BJ (cell line): ENCODE measurements at regions not wholly inside any gene's neighbourhood (a gene's known extent, or its start where the extent isn't known, plus 50 kb on each side); places are given as distances from the start of the nearest gene placed in this dataset.

Experiments used
- CTCF ChIA-PET: fragments of 350-600 bp; formaldehyde crosslinking; extraction: SDS; loops from one replicate; lab custom pipeline; 2021; ENCODE audit warnings: antibody characterized with exemption, inconsistent platforms; lab: Yijun Ruan, JAX
- POLR2A ChIA-PET: fragments of 300-600 bp; sonication (Branson Sonifier 250); formaldehyde crosslinking; extraction: SDS; loops from one replicate; lab custom pipeline; 2021; ENCODE audit warnings: antibody characterized with exemption; lab: Charles Lee
- DNase-seq: peaks from one replicate; pipeline ENCODE4 v3.0.0-alpha.2; 2011; ENCODE audit warnings: low read depth
- H3K27me3 ChIP-seq: 2 replicates; pipeline ENCODE4 v1.6.0; 2011; ENCODE audit warnings: low read length; ENCODE audit not compliant: control insufficient read depth, insufficient read depth
- H3K36me3 ChIP-seq: 2 replicates; pipeline ENCODE4 v1.5.1; 2011; ENCODE audit warnings: low read length; ENCODE audit not compliant: control insufficient read depth, insufficient read depth
- H3K4me3 ChIP-seq: 2 replicates; pipeline ENCODE4 v1.5.1; 2011; ENCODE audit warnings: low read depth, mild to moderate bottlenecking, control low read depth, low read length
- TF ChIP-seq, protein P1 (sequence below): IDR thresholded peaks from 2 replicates; pipeline ENCODE4 v1.5.1; 2011; ENCODE audit warnings: low read depth, mild to moderate bottlenecking, control low read depth, inconsistent platforms, low read length, moderate library complexity; ENCODE audit not compliant: insufficient read depth

DNA sequence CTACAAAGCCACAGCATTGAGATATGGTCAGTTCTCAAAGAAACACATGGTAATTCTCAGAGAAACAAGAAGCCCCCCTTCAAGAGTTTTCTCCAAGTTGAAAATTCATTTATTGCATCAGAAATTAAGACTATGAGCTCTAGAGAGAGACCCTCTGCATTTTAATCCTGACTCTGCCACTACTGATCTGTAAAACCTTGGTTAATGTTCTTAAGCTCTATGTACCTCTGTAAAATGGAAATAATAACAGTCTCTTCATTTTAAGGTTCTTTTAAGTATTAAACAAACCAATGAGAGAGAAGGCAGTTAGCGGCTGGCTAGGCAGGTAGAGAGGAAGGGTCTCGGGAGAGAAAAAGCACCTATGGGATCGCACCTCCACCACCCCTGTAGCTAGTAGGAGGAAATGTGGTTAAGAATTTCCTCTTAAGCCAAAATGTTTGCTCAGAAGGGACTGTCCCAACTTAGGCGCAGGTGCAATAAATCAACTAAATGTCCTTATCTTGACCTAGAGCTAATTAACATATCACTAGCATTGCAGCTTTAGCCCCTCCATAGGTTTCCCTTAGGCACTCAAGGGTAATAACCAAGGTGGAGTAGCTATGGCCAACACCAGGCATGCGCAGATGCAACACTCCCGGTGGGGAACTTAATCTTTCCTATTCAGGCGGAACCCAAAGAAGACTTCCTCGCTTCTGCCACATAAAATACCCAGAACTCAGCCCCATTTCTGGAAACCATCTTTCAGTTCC, 1685.4 kb downstream of the MRPL39 start:
- TF ChIP-seq, protein P1, sequence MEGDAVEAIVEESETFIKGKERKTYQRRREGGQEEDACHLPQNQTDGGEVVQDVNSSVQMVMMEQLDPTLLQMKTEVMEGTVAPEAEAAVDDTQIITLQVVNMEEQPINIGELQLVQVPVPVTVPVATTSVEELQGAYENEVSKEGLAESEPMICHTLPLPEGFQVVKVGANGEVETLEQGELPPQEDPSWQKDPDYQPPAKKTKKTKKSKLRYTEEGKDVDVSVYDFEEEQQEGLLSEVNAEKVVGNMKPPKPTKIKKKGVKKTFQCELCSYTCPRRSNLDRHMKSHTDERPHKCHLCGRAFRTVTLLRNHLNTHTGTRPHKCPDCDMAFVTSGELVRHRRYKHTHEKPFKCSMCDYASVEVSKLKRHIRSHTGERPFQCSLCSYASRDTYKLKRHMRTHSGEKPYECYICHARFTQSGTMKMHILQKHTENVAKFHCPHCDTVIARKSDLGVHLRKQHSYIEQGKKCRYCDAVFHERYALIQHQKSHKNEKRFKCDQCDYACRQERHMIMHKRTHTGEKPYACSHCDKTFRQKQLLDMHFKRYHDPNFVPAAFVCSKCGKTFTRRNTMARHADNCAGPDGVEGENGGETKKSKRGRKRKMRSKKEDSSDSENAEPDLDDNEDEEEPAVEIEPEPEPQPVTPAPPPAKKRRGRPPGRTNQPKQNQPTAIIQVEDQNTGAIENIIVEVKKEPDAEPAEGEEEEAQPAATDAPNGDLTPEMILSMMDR = no peak
- Histone ChIP-seq H3K4me3 (no peak overlapping the region), H3K27me3 (no peaks in the 10 kb centered on the region), H3K36me3 (no peaks in the 10 kb centered on the region)
- ChIA-PET CTCF (no interaction called here), POLR2A (no interaction called here)
- DNase-seq = no peak

DNA sequence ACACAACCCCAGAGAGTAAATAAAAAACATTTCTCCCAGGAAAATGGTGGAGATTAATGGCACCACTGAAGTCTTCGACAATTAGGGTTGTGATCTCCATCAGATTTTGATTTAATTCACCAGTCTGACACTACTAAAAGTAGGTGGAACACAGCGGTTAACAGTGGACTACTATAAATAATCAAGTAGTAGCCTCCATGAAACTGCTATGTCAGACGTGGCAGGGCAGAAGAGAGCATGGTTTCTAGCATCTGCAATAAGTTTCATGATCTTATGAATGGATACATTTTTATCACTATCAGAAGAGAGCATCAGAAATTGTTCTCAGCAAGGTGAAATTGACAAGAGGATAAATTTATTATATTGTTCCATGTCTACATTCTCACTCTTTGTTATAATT, 1706.6 kb downstream of the MRPL39 start:
- ChIA-PET CTCF (no interaction called here), POLR2A (no interaction called here)
- Histone ChIP-seq H3K4me3 (no peak overlapping the region), H3K27me3 (no peaks in the 10 kb centered on the region), H3K36me3 (no peaks in the 10 kb centered on the region)
- no peak for DNase-seq
- TF ChIP-seq, protein P1 = no peak

DNA sequence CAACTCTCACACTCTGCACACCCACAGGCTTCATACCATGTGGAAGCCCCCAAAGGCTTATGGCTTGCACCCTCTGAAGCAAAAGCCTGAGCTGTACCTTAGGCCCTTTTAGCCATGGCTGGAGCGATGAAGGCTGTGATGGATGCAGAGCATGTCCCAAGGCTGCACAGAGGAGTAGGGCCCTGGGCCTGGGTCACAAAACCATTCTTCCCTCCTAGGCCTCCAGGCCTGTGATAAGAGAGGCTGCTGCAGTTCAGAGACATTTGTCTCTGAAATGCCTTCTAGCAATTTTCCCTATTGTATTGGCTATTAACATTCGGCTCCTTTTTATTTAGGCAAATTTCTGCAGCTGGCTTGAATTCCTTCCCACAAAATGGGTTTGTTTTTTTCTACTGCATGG, 1707.7 kb downstream of the MRPL39 start:
- CTCF ChIA-PET = no interaction called here
- H3K27me3 ChIP-seq = no peaks in the 10 kb centered on the region
- POLR2A ChIA-PET = no interaction called here

DNA sequence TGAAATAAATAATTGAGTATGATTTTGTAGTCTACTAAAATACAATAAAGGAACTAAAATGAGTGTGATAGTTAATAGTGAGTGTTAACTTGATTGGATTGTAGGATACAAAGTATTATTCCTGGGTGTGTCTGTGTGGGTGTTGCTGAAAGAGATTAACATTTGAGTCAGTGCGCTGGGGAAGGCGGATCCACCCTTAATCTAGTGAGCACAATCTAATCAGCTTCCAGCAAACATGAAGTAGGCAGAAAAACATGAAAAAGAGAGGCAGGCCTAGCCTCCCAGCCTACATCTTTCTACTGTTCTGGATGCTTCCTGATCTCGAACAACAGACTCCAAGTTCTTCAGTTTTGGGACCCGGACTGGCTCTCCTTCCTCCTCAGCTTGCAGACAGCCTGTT, 1716.6 kb downstream of the MRPL39 start:
- Histone ChIP-seq H3K4me3 (no peak overlapping the region), H3K27me3 (no peaks in the 10 kb centered on the region), H3K36me3 (no peaks in the 10 kb centered on the region)
- CTCF ChIA-PET = no interaction called here
- TF ChIP-seq, protein P1 = no peak
- POLR2A ChIA-PET = no interaction called here
- DNase-seq = no peak

More for the DNA sequence above, 1707.7 kb downstream of the MRPL39 start:
- H3K4me3 ChIP-seq = no peak overlapping the region
- DNase-seq = no peak
- TF ChIP-seq, protein P1 = no peak
- no peaks in the 10 kb centered on the region for H3K36me3 ChIP-seq

DNA sequence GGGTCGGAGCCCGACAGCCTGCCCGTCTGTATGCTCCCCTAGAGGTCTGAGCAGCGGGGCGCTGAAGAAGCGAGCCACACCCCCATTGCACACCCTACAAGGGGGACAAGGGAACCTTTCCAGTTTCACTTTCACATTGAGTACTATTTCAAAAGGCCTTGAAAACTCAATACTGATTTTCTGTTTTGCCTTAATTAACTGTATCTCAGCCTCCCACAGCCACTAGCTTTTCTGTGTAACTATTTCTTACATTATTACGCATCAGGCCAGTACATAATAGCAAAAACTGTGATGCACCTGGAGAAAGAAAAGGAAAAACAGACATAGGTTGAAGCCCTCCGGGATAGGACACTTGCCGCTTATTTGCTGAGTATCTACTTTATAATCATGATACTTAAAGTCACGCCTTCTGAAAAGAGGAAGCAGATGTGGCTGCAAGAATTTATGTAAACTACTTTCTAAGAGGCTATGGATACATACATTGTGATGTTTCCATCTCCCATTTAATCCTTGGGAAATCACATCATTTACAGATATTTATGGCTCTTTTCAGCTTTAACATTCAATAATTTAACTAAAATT, 1719.5 kb downstream of the MRPL39 start:
- TF ChIP-seq, protein P1 = no peak
- no peak for DNase-seq
- H3K4me3 ChIP-seq = no peak overlapping the region
- H3K36me3 ChIP-seq = no peaks in the 10 kb centered on the region
- POLR2A ChIA-PET = no interaction called here
- H3K27me3 ChIP-seq = no peaks in the 10 kb centered on the region
- CTCF ChIA-PET = no interaction called here
